B cell (primary cell): ENCODE measurements at regions not wholly inside any gene's neighbourhood (a gene's known extent, or its start where the extent isn't known, plus 50 kb on each side); places are given as distances from the start of the nearest gene placed in this dataset.

ENCODE experiments used
- CTCF ChIP-seq: fragments of 200-600 bp; IDR thresholded peaks from one replicate; pipeline ENCODE4 v1.8.0; 2022; ENCODE audit warnings: antibody characterized with exemption, mild to moderate bottlenecking
- EZH2 ChIP-seq: IDR thresholded peaks from 2 replicates; pipeline ENCODE4 v1.6.1; 2012; ENCODE audit warnings: borderline replicate concordance, low read depth, mild to moderate bottlenecking, moderate library complexity, low read length; ENCODE audit not compliant: insufficient read depth, poor library complexity, severe bottlenecking

GRCh38 chr15:81749716-81750375, 296.0 kb downstream of the MEX3B start:
- TF ChIP-seq CTCF, result no peak
- no peak for TF ChIP-seq EZH2
